AG09319 (cell line): ENCODE measurements at regions not wholly inside any gene's neighbourhood (a gene's known extent, or its start where the extent isn't known, plus 50 kb on each side); places are given as distances from the start of the nearest gene placed in this dataset.

ENCODE experiments used
- DNase-seq: peaks from one replicate; pipeline ENCODE4 v3.0.0-alpha.2; 2010; ENCODE audit warnings: low read depth; ENCODE audit errors: extremely low read depth
- CTCF ChIP-seq: IDR thresholded peaks from 2 replicates; pipeline ENCODE4 v1.5.1; 2011; ENCODE audit warnings: low read depth, mild to moderate bottlenecking, inconsistent platforms, low read length, moderate library complexity

DNA sequence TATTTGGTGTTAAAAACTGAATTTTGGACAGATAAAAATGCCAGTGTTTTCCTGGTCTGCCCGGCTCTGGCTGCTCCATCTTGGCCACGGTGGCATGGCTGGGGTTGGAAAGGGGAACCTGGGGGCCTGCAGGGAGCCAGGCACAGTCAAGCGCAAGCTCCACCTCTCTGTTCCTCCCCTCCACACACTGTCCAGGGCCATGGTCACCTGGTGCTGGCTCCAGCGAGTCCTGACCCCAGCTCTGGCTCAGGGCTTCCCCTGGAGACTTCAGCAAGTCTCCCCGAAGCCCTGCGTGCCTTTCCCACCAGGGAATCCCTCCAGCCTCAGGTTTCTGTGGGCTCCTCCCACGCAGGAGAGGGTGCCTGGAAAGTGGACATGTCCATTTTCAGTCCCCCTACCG, 298.5 kb downstream of the QKI start:
- DNase-seq: no peak
- no peak for TF ChIP-seq CTCF

GRCh38 chr6:163712566-163712961, 298.0 kb downstream of the QKI start:
- no peak for DNase-seq
- TF ChIP-seq CTCF: no peak

DNA sequence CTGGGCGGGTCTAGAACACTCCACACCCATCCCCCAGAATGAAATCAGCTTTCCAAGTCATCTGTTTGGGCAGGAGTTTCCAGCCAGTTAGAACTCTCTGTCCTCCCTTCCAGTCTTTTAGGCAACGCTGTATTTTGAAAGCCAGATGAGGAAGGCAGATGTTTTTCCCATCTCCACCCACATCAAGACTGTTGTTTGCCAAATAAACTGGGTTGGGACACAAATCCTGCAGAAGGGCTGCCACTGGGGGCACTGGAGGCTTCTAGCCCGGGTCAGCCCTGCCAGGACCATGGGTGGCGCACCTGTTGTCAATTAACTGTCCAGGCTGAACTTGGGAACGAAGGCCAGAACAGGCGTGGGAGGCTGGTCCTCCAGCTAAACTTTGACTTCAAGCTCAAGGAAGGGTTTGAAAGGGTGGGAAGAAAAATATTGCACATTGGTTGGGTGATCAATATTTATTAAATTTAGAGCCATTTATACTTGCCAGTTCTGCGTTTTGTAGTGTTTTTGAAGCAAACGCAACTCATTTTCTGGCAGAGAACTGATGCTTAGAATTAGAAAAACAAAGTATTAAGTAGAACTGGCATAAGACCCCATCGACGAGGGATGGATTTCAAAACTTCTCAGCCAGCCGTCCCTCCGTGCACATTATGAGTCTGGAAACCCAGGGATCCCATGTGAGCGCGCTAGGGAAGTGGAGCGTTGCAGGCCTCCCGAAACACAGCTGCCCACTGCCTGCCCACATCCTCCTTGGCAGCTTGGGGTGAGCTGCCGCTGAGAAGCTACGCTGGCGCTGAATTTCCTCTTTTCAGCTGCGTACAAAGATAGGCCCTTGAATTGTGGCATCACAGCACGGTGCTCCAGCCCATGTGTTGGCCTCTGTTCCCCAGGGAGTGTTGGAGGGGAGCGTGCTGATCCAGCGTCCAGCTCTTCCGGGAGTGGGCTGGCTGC, 297.4 kb downstream of the QKI start:
- TF ChIP-seq CTCF: peak; percentile 47
- DNase-seq: peak; percentile 45

GRCh38 chr6:163710532-163711470, 296.3 kb downstream of the QKI start:
- DNase-seq: no peak
- no peak for TF ChIP-seq CTCF

DNA sequence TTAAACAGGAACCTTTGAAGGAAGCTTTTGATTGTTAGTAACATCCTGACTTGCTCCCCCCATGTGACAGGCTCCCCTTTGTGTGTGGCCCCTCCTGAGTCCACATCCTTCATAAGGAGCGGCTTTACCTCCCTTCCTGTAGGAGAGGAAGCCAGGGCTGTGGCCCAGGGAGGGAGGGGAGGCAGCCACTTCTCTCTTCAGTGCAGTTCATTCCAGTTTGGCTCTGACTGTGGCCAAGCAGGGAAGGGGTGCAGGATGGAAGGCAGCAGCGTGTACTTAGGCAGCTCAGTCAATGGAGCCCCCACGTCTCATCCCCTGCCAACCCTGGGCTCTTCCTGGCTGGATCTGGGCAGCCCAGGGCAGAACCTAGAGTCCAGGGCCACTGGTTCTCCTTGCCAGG, 295.2 kb downstream of the QKI start:
- no peak for DNase-seq
- no peak for TF ChIP-seq CTCF

- no peak for TF ChIP-seq CTCF
- DNase-seq: no peak
These were observed 294.7 kb downstream of the QKI start for GRCh38 chr6:163709255-163709654.

DNA sequence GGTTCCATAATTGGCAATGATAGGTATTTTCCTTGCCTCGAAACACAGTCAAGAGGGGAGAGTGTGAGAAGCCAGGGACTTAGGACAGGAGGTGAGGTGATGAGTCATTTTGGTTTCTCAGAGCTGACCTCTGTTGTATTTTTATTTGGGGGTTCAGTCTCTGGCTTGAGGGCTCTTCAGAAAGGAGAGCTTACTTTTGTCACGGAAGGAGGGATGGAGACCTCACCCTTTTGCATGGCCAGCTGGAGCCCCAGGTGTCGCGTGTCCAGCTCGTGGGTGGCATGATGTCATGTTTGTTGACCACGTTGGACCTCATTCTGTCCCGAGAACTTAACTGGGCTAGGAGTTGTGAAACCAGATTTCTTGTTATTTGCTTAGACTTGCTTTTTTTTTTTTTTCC, 293.9 kb downstream of the QKI start:
- no peak for DNase-seq
- TF ChIP-seq CTCF: no peak
